Endodermal cell (in vitro differentiated cells): ENCODE measurements at regions not wholly inside any gene's neighbourhood (a gene's known extent, or its start where the extent isn't known, plus 50 kb on each side); places are given as distances from the start of the nearest gene placed in this dataset.

Source experiments
- DNase-seq: peaks from one replicate; pipeline ENCODE4 v3.0.0-alpha.2; 2017
- H3K27ac ChIP-seq: 2 replicates; pipeline ENCODE4 v1.5.1; 2013; ENCODE audit warnings: mild to moderate bottlenecking, low read depth, low read length, moderate library complexity
- H3K27me3 ChIP-seq: 2 replicates; pipeline ENCODE4 v1.6.1; 2013; ENCODE audit warnings: mild to moderate bottlenecking, low read length, moderate library complexity; ENCODE audit not compliant: insufficient read depth, control insufficient read depth, poor library complexity, severe bottlenecking
- H3K36me3 ChIP-seq: 2 replicates; pipeline ENCODE4 v1.7.0; 2013; ENCODE audit warnings: mild to moderate bottlenecking, low read length, moderate library complexity; ENCODE audit not compliant: control insufficient read depth, insufficient read depth
- H3K4me1 ChIP-seq: one replicate; pipeline ENCODE4 v1.7.0; 2013; ENCODE audit warnings: low read length; ENCODE audit not compliant: control insufficient read depth, insufficient read depth
- H3K4me3 ChIP-seq: 2 replicates; pipeline ENCODE4 v1.5.1; 2013; ENCODE audit warnings: mild to moderate bottlenecking, low read length, moderate library complexity
- H3K9ac ChIP-seq: 2 replicates; pipeline ENCODE4 v1.6.1; 2013; ENCODE audit warnings: mild to moderate bottlenecking, low read length, moderate library complexity; ENCODE audit not compliant: poor library complexity, severe bottlenecking; ENCODE audit errors: extremely low read depth
- H3K9me3 ChIP-seq: 2 replicates; pipeline ENCODE4 v1.6.1; 2013; ENCODE audit warnings: mild to moderate bottlenecking, low read length, moderate library complexity; ENCODE audit not compliant: control insufficient read depth
- H3K27ac Mint-ChIP-seq: 2 replicates; pipeline ENCODE4 v1.8.0; 2020; ENCODE audit warnings: mixed read lengths
- H3K27me3 Mint-ChIP-seq: 2 replicates; pipeline ENCODE4 v1.8.0; 2021; ENCODE audit warnings: mild to moderate bottlenecking, mixed read lengths; ENCODE audit not compliant: insufficient read depth
- H3K36me3 Mint-ChIP-seq: 2 replicates; pipeline ENCODE4 v1.8.0; 2020; ENCODE audit warnings: low read depth, mixed read lengths
- H3K4me1 Mint-ChIP-seq: 2 replicates; pipeline ENCODE4 v1.8.0; 2020; ENCODE audit warnings: mixed read lengths
- H3K4me3 Mint-ChIP-seq: 2 replicates; pipeline ENCODE4 v1.8.0; 2020; ENCODE audit warnings: mild to moderate bottlenecking, moderate library complexity, mixed read lengths
- H3K9me3 Mint-ChIP-seq: 2 replicates; pipeline ENCODE4 v1.8.0; 2020; ENCODE audit warnings: mild to moderate bottlenecking, mixed read lengths
- WGBS, 2 experiments: methylation state at CpG; one replicate each; pipeline versions ENCODE4 v1.1.5 to v1.1.7; 2013; ENCODE audit warnings: missing lambda C conversion rate in 2 of 2, mixed read lengths in 1 of 2; ENCODE audit not compliant: insufficient coverage in 1 of 2, insufficient read length in 1 of 2; 5-methylcytosine and 5-hydroxymethylcytosine counted together
- TF ChIP-seq, protein P1 (sequence below): fragments of 200-600 bp; sonication (generic); conservative IDR thresholded peaks from 2 replicates; pipeline ENCODE4 v1.5.0; 2021; ENCODE audit warnings: antibody characterized with exemption, mild to moderate bottlenecking

DNA sequence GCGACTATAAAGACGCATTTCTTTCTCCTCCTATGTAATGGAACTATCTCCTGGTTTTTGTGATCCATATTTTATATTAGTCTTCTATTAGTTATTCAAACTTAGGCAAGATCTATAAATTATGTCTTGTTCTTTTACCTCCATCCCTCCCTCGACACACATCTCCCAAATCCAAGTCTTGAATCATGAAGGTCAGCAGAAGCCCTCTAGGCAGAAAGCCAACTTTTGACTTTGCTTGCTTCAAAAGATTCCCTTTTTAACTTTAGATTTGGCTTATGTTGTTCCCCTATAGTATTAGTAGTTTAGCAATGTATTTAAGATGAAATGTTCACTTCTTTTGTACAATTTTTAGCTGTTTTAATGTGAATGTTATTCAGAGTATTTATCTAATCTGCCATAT is 689.8 kb downstream of the SLC6A15 start:
- Histone ChIP-seq H3K27me3 (no peaks in the 10 kb centered on the region), H3K27ac (no peak overlapping the region), H3K9ac (no peak overlapping the region), H3K36me3 (no peaks in the 10 kb centered on the region), H3K4me1 (no peaks in the 10 kb centered on the region), H3K4me3 (no peak overlapping the region), H3K9me3 (peaks cover 16% of the 10 kb centered on the region)
- Mint-ChIP-seq H3K4me3 (no peak overlapping the region), H3K27ac (no peak overlapping the region), H3K27me3 (no peaks in the 10 kb centered on the region), H3K9me3 (no peaks in the 10 kb centered on the region), H3K36me3 (no peaks in the 10 kb centered on the region), H3K4me1 (no peaks in the 10 kb centered on the region)
- TF ChIP-seq, protein P1, sequence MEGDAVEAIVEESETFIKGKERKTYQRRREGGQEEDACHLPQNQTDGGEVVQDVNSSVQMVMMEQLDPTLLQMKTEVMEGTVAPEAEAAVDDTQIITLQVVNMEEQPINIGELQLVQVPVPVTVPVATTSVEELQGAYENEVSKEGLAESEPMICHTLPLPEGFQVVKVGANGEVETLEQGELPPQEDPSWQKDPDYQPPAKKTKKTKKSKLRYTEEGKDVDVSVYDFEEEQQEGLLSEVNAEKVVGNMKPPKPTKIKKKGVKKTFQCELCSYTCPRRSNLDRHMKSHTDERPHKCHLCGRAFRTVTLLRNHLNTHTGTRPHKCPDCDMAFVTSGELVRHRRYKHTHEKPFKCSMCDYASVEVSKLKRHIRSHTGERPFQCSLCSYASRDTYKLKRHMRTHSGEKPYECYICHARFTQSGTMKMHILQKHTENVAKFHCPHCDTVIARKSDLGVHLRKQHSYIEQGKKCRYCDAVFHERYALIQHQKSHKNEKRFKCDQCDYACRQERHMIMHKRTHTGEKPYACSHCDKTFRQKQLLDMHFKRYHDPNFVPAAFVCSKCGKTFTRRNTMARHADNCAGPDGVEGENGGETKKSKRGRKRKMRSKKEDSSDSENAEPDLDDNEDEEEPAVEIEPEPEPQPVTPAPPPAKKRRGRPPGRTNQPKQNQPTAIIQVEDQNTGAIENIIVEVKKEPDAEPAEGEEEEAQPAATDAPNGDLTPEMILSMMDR = no peak
- no peak for DNase-seq
- 94% methylated on average over 3 of the region's 3 CpGs; no CpG with 5 or more reads in 1 of the 2 experiments for WGBS, 2 experiments

DNA sequence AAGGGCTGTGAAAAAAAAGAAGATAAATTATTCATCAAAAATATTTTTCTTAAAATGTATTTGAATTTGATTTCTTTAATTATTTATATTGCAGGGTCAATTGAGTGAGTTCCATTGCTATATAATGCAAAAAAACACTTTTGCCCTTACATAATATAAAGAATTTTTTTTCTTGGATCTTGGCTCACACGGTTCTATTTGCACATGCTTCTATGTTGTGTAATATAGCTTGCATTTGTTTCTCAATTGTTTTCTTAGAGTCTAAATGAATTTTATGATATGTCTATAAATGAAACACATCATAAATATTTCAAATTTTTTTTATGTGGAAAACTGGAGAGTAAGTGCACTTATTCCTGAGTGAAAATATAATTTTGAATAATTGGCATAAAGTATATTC is 694.2 kb downstream of the SLC6A15 start:
- no peak for DNase-seq
- no peak overlapping the region for H3K27ac Mint-ChIP-seq
- H3K36me3 Mint-ChIP-seq = no peaks in the 10 kb centered on the region
- H3K36me3 ChIP-seq = no peaks in the 10 kb centered on the region
- no peaks in the 10 kb centered on the region for H3K4me1 ChIP-seq
- H3K9me3 Mint-ChIP-seq = no peaks in the 10 kb centered on the region
- no peak overlapping the region for H3K27ac ChIP-seq
- no peaks in the 10 kb centered on the region for H3K4me1 Mint-ChIP-seq
- H3K9me3 ChIP-seq = peaks cover 30% of the 10 kb centered on the region
- no peak overlapping the region for H3K4me3 Mint-ChIP-seq
- H3K4me3 ChIP-seq = no peak overlapping the region
- H3K27me3 Mint-ChIP-seq = no peaks in the 10 kb centered on the region
- no peak overlapping the region for H3K9ac ChIP-seq
- TF ChIP-seq, protein P1 = no peak
- WGBS, 2 experiments = no CpG with 5 or more reads among the region's 1 CpG
- H3K27me3 ChIP-seq = no peaks in the 10 kb centered on the region

DNA sequence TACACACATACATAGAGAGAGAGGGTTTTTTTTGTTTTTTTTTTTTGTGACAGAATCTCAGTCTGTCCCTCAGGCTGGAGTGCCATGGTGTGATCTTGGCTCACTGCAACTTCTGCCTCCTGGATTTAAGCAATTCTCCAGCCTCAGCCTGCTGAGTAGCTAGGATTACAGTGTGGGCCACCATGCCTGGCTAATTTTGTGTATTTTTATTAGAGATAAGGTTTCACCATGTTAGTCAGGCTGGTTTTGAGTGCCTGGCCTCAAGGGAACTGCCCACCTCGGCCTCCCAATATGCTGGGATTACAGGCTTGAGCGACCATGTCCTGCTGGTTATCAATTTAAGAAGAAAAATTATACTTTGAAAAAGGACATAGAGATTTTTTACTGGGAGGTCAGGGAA is 710.6 kb downstream of the SLC6A15 start:
- H3K27ac ChIP-seq = no peak overlapping the region
- H3K9me3 ChIP-seq = no peaks in the 10 kb centered on the region
- H3K4me3 Mint-ChIP-seq = no peak overlapping the region
- H3K4me3 ChIP-seq = no peak overlapping the region
- TF ChIP-seq, protein P1 = no peak
- 95% methylated on average over 2 of the region's 2 CpGs; no CpG with 5 or more reads in 1 of the 2 experiments for WGBS, 2 experiments
- H3K27me3 Mint-ChIP-seq = no peaks in the 10 kb centered on the region
- no peaks in the 10 kb centered on the region for H3K36me3 ChIP-seq
- H3K36me3 Mint-ChIP-seq = no peaks in the 10 kb centered on the region
- DNase-seq = no peak
- peaks cover 5% of the 10 kb centered on the region for H3K9me3 Mint-ChIP-seq
- H3K27me3 ChIP-seq = no peaks in the 10 kb centered on the region
- H3K4me1 ChIP-seq = no peaks in the 10 kb centered on the region
- no peak overlapping the region for H3K27ac Mint-ChIP-seq
- peaks cover 4% of the 10 kb centered on the region for H3K4me1 Mint-ChIP-seq
- H3K9ac ChIP-seq = no peak overlapping the region
